ENCODE measurements at regions not wholly inside any gene's neighbourhood (a gene's known extent, or its start where the extent isn't known, plus 50 kb on each side); places are given as distances from the start of the nearest gene placed in this dataset.
"Not testable (repeated sequence)": the region's sequence is repeated elsewhere in the genome, so short reads cannot be mapped to it uniquely, and the experiment has no call there.

- H3K9ac ChIP-seq (ENCODE audit: insufficient read length, low read depth), result no peak overlapping the region
- no peak for TF ChIP-seq SUZ12 (IDR thresholded peaks at IDR 0.05; ENCODE audit: extremely low read depth, insufficient read depth, insufficient read length)
- TF ChIP-seq YY1 (IDR thresholded peaks at IDR 0.05; ENCODE audit: insufficient read depth, insufficient read length), result no peak
- no peak for TF ChIP-seq ZNF274 (IDR thresholded peaks at IDR 0.05; ENCODE audit: low read depth, low read length)
- H3K4me1 ChIP-seq (ENCODE audit: insufficient read depth, insufficient read length), result no peaks in the 10 kb centered on the region
- no peaks in the 10 kb centered on the region for H3K9me3 ChIP-seq (ENCODE audit: insufficient read depth, low read length)
- H3K36me3 ChIP-seq (ENCODE audit: insufficient read depth, insufficient read length, low read length), result no peaks in the 10 kb centered on the region
- no peak overlapping the region for H3K4me3 ChIP-seq (ENCODE audit: insufficient read length, low read depth)
- no peak for DNase-seq (ENCODE audit: low read depth, low spot score)
- H3K27me3 ChIP-seq (ENCODE audit: insufficient read depth, insufficient read length), result no peaks in the 10 kb centered on the region
Observed at GRCh38 chr2:88942798-88943197, 251.3 kb downstream of the RPIA start.

DNA sequence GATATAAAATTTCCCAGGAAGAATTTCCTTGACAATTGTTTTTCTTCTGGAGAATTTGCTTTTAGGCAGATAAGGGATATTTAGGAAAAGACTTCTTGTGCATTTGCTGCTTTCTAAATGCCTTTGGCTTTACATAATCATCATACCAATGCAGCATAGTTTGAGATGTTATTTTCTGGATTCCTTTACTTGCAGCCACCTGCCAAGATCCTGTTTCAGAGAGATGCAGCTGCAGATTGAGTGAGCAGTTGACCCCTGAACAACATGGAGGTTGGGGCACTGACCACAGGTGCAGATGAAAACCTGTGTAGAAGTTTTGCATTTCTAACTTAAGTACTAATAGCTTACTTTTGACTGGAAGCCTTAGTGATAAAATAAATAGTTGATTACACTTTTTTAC, 257.9 kb downstream of the RPIA start:
- Histone ChIP-seq H3K9me3 (ENCODE audit: insufficient read depth, low read length) (no peaks in the 10 kb centered on the region), H3K27me3 (ENCODE audit: insufficient read depth, insufficient read length) (no peaks in the 10 kb centered on the region), H3K9ac (ENCODE audit: insufficient read length, low read depth) (no peak overlapping the region), H3K4me3 (ENCODE audit: insufficient read length, low read depth) (no peak overlapping the region), H3K36me3 (ENCODE audit: insufficient read depth, insufficient read length, low read length) (no peaks in the 10 kb centered on the region), H3K4me1 (ENCODE audit: insufficient read depth, insufficient read length) (no peaks in the 10 kb centered on the region)
- no peak for DNase-seq (ENCODE audit: low read depth, low spot score)
- TF ChIP-seq YY1 (IDR thresholded peaks at IDR 0.05; ENCODE audit: insufficient read depth, insufficient read length) (no peak), SUZ12 (IDR thresholded peaks at IDR 0.05; ENCODE audit: extremely low read depth, insufficient read depth, insufficient read length) (no peak), ZNF274 (IDR thresholded peaks at IDR 0.05; ENCODE audit: low read depth, low read length) (no peak)

GRCh38 chr2:88950010-88950409, 258.5 kb downstream of the RPIA start:
- Histone ChIP-seq H3K27me3 (ENCODE audit: insufficient read depth, insufficient read length) (no peaks in the 10 kb centered on the region), H3K4me1 (ENCODE audit: insufficient read depth, insufficient read length) (no peaks in the 10 kb centered on the region), H3K36me3 (ENCODE audit: insufficient read depth, insufficient read length, low read length) (no peaks in the 10 kb centered on the region), H3K9me3 (ENCODE audit: insufficient read depth, low read length) (no peaks in the 10 kb centered on the region), H3K4me3 (ENCODE audit: insufficient read length, low read depth) (no peak overlapping the region), H3K9ac (ENCODE audit: insufficient read length, low read depth) (no peak overlapping the region)
- DNase-seq (ENCODE audit: low read depth, low spot score), result no peak
- TF ChIP-seq SUZ12 (IDR thresholded peaks at IDR 0.05; ENCODE audit: extremely low read depth, insufficient read depth, insufficient read length) (no peak), YY1 (IDR thresholded peaks at IDR 0.05; ENCODE audit: insufficient read depth, insufficient read length) (no peak), ZNF274 (IDR thresholded peaks at IDR 0.05; ENCODE audit: low read depth, low read length) (no peak)

- no peak overlapping the region for H3K9ac ChIP-seq (ENCODE audit: insufficient read length, low read depth)
- no peaks in the 10 kb centered on the region for H3K4me1 ChIP-seq (ENCODE audit: insufficient read depth, insufficient read length)
- H3K9me3 ChIP-seq (ENCODE audit: insufficient read depth, low read length), result no peaks in the 10 kb centered on the region
- no peaks in the 10 kb centered on the region for H3K36me3 ChIP-seq (ENCODE audit: insufficient read depth, insufficient read length, low read length)
- no peak for DNase-seq (ENCODE audit: low read depth, low spot score)
- no peaks in the 10 kb centered on the region for H3K27me3 ChIP-seq (ENCODE audit: insufficient read depth, insufficient read length)
- TF ChIP-seq SUZ12 (IDR thresholded peaks at IDR 0.05; ENCODE audit: extremely low read depth, insufficient read depth, insufficient read length), result no peak
- TF ChIP-seq YY1 (IDR thresholded peaks at IDR 0.05; ENCODE audit: insufficient read depth, insufficient read length), result no peak
- no peak for TF ChIP-seq ZNF274 (IDR thresholded peaks at IDR 0.05; ENCODE audit: low read depth, low read length)
- H3K4me3 ChIP-seq (ENCODE audit: insufficient read length, low read depth), result no peak overlapping the region
Observed at GRCh38 chr2:88955607-88956006, 264.1 kb downstream of the RPIA start.

DNA sequence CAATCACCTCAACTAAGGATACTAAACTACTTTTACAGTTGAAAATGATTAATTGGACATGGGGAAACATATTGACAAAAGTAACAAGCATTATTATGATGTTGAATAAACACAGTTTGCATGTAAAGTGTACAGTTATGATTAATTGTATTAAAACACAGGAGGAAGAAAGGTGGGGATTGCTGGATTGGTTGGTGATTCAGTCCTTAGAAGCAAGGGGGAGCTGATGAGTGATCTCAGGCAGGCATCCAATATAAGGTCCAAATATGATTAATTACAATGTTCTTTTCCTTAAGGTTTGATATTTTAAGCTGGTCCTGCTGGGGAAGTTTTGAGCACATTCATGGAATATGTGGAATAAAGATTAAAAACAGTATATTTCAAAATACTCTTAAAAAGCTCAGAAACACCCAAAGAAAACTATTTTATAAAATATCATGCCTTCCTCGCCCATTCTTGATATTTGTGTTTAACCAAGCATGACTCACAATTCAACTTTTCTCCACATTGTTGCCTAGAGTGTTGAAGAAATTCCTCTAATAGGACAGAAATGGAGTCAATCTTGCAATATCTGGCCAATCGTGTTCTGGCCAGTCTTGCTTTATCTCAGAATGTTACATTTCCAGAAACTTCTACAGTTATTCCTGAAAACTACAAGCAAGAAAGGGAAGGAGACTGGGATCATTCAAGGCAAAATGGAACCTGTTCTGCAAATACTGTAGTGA, 268.2 kb downstream of the RPIA start:
- no peak for TF ChIP-seq ZNF274 (IDR thresholded peaks at IDR 0.05; ENCODE audit: low read depth, low read length)

GRCh38 chr2:88961323-88961722, 269.9 kb downstream of the RPIA start:
- not testable (repeated sequence) for H3K9ac ChIP-seq (ENCODE audit: insufficient read length, low read depth); H3K4me1 ChIP-seq (ENCODE audit: insufficient read depth, insufficient read length); H3K4me3 ChIP-seq (ENCODE audit: insufficient read length, low read depth); H3K36me3 ChIP-seq (ENCODE audit: insufficient read depth, insufficient read length, low read length); DNase-seq (ENCODE audit: low read depth, low spot score); H3K27me3 ChIP-seq (ENCODE audit: insufficient read depth, insufficient read length); H3K9me3 ChIP-seq (ENCODE audit: insufficient read depth, low read length)

More for the DNA sequence above, 268.2 kb downstream of the RPIA start:
- Histone ChIP-seq H3K27me3 (ENCODE audit: insufficient read depth, insufficient read length) (no peaks in the 10 kb centered on the region), H3K4me3 (ENCODE audit: insufficient read length, low read depth) (no peak overlapping the region), H3K9ac (ENCODE audit: insufficient read length, low read depth) (no peak overlapping the region), H3K9me3 (ENCODE audit: insufficient read depth, low read length) (no peaks in the 10 kb centered on the region), H3K36me3 (ENCODE audit: insufficient read depth, insufficient read length, low read length) (no peaks in the 10 kb centered on the region), H3K4me1 (ENCODE audit: insufficient read depth, insufficient read length) (no peaks in the 10 kb centered on the region)
- no peak for DNase-seq (ENCODE audit: low read depth, low spot score)

DNA sequence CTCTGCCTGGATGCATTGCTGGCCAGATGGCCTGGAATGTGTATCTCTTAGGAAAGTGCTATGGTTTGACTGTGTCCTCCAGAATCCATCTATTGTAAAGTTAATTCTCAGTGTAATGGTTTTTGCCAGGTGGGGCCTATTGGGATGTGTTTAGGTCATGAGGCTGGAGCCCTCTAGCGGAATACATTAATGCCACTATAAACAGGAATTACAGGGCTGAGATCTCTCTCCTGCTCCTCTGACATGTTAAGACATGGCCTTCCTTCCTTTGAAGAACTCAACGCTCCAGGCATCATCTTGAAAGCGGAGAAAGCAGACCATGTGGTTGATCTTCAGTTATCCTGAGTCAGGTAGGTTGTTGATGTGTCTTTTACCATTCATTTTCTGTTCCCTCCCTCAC, 276.4 kb downstream of the RPIA start:
- Histone ChIP-seq H3K4me3 (ENCODE audit: insufficient read length, low read depth) (no peak overlapping the region), H3K4me1 (ENCODE audit: insufficient read depth, insufficient read length) (no peaks in the 10 kb centered on the region)
- no peak for DNase-seq (ENCODE audit: low read depth, low spot score)

DNA sequence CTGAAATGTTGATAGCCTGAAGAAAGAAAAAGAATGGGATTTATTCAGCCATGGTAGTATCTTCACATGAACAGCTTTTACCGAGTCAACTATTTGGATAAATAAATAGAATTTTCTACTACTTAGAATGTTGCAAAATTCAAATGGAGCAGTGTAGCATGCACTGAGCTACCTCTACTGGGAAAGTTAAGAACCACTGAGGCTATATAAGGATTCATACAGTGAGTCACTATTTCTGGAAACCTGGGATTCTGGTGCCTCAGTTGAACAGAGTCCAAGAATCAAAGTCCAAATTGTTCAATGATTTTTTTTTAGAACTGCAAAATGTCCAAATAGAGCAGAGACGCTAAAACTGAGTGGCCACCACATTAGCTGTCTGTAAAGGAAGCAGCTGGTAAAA, 286.5 kb downstream of the RPIA start:
- not testable (repeated sequence) for H3K4me3 ChIP-seq (ENCODE audit: insufficient read length, low read depth); H3K9ac ChIP-seq (ENCODE audit: insufficient read length, low read depth); H3K4me1 ChIP-seq (ENCODE audit: insufficient read depth, insufficient read length); DNase-seq (ENCODE audit: low read depth, low spot score); H3K9me3 ChIP-seq (ENCODE audit: insufficient read depth, low read length); H3K36me3 ChIP-seq (ENCODE audit: insufficient read depth, insufficient read length, low read length); H3K27me3 ChIP-seq (ENCODE audit: insufficient read depth, insufficient read length)

More for the DNA sequence above, 276.4 kb downstream of the RPIA start:
- Histone ChIP-seq H3K9ac (ENCODE audit: insufficient read length, low read depth) (no peak overlapping the region), H3K27me3 (ENCODE audit: insufficient read depth, insufficient read length) (no peaks in the 10 kb centered on the region), H3K36me3 (ENCODE audit: insufficient read depth, insufficient read length, low read length) (no peaks in the 10 kb centered on the region), H3K9me3 (ENCODE audit: insufficient read depth, low read length) (no peaks in the 10 kb centered on the region)
- no peak for TF ChIP-seq ZNF274 (IDR thresholded peaks at IDR 0.05; ENCODE audit: low read depth, low read length)
- no peak for TF ChIP-seq SUZ12 (IDR thresholded peaks at IDR 0.05; ENCODE audit: extremely low read depth, insufficient read depth, insufficient read length)
- no peak for TF ChIP-seq YY1 (IDR thresholded peaks at IDR 0.05; ENCODE audit: insufficient read depth, insufficient read length)

- not testable (repeated sequence) for H3K4me3 ChIP-seq (ENCODE audit: insufficient read length, low read depth); H3K36me3 ChIP-seq (ENCODE audit: insufficient read depth, insufficient read length, low read length)
Observed at GRCh38 chr2:88978446-88978845, 287.0 kb downstream of the RPIA start.

DNA sequence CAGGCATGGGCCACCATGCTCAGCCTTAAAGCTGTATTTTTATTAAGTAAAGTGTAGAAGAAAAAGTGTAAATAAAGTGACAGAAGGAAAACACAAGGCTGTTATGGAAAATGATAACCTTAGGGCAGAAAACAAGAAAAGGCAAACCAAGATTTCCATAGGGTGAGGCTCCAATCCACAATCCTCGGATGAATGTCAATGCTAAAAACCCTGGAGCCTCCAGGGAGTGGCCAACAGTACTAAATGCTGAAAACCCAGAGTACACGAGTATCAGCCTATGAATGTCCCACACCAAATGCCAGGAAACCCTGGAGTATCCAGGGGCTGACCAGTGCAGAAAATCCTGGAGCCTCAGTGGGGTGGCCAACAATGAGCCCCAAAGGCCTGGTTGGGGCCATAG, 292.6 kb downstream of the RPIA start:
- not testable (repeated sequence) for H3K27me3 ChIP-seq (ENCODE audit: insufficient read depth, insufficient read length); H3K9me3 ChIP-seq (ENCODE audit: insufficient read depth, low read length); H3K36me3 ChIP-seq (ENCODE audit: insufficient read depth, insufficient read length, low read length); H3K4me3 ChIP-seq (ENCODE audit: insufficient read length, low read depth); DNase-seq (ENCODE audit: low read depth, low spot score); H3K4me1 ChIP-seq (ENCODE audit: insufficient read depth, insufficient read length); H3K9ac ChIP-seq (ENCODE audit: insufficient read length, low read depth)

More at GRCh38 chr2:88978446-88978845, 287.0 kb downstream of the RPIA start:
- H3K27me3 ChIP-seq (ENCODE audit: insufficient read depth, insufficient read length); DNase-seq (ENCODE audit: low read depth, low spot score); H3K4me1 ChIP-seq (ENCODE audit: insufficient read depth, insufficient read length); H3K9me3 ChIP-seq (ENCODE audit: insufficient read depth, low read length); H3K9ac ChIP-seq (ENCODE audit: insufficient read length, low read depth): not testable (repeated sequence)

Measured in NT2/D1 (cell line).